AG09309 (cell line): ENCODE measurements at regions not wholly inside any gene's neighbourhood (a gene's known extent, or its start where the extent isn't known, plus 50 kb on each side); places are given as distances from the start of the nearest gene placed in this dataset.

Experiments used
- DNase-seq: peaks from one replicate; pipeline ENCODE4 v3.0.0-alpha.2; 2010; ENCODE audit warnings: low read depth
- H3K4me3 ChIP-seq: 2 replicates; pipeline ENCODE4 v1.5.1; 2011; ENCODE audit warnings: mild to moderate bottlenecking, low read depth, low read length, moderate library complexity; ENCODE audit not compliant: control insufficient read depth
- CTCF ChIP-seq: IDR thresholded peaks from 2 replicates; pipeline ENCODE4 v1.5.1; 2011; ENCODE audit warnings: mild to moderate bottlenecking, low read depth, low read length, inconsistent platforms; ENCODE audit not compliant: insufficient read depth, control insufficient read depth; ENCODE audit errors: missing control alignments

GRCh38 chr3:29212789-29213433, 68.0 kb upstream of the RBMS3 start:
- DNase-seq, result no peak
- H3K4me3 ChIP-seq, result no peak overlapping the region

GRCh38 chr3:29214009-29214658, 66.7 kb upstream of the RBMS3 start:
- TF ChIP-seq CTCF, result no peak
- DNase-seq, result no peak
- H3K4me3 ChIP-seq, result no peak overlapping the region

More at GRCh38 chr3:29212789-29213433, 68.0 kb upstream of the RBMS3 start:
- no peak for TF ChIP-seq CTCF

GRCh38 chr3:29215948-29216347, 64.9 kb upstream of the RBMS3 start:
- no peak overlapping the region for H3K4me3 ChIP-seq
- peak; percentile 34 for DNase-seq
- TF ChIP-seq CTCF, result no peak

- H3K4me3 ChIP-seq, result no peak overlapping the region
- no peak for DNase-seq
- TF ChIP-seq CTCF, result no peak
Observed at GRCh38 chr3:29226706-29227105, 54.2 kb upstream of the RBMS3 start.

- H3K4me3 ChIP-seq, result no peak overlapping the region
- DNase-seq, result no peak
- TF ChIP-seq CTCF, result no peak
Observed at GRCh38 chr3:29227307-29227706, 53.6 kb upstream of the RBMS3 start.
